ENCODE measurements at regions not wholly inside any gene's neighbourhood (a gene's known extent, or its start where the extent isn't known, plus 50 kb on each side); places are given as distances from the start of the nearest gene placed in this dataset.

DNA sequence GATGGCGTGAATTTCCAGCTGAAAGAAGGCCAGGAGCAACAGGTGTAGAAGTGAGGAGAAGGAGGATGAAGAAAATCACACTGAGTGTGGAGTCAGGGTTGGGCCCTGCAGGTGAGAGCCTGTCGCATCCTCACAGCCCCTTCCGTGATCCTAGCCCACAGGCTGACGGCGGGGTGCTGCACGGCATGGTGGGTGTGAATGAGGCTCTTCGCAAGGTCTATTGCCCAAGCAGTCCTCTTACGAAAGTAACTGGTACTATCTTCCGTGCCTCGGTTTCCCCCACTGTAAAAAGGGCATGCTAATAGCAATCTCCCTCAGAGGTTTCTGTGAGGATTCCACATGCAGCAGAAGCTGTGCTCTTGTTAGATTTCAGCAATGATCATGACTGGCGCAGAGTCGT, 129.9 kb upstream of the TNS3 start:
- no peaks in the 10 kb centered on the region for H3K36me3 ChIP-seq (ENCODE audit: low read depth)
- no peak overlapping the region for H3K4me3 ChIP-seq
- TF ChIP-seq, protein P1, sequence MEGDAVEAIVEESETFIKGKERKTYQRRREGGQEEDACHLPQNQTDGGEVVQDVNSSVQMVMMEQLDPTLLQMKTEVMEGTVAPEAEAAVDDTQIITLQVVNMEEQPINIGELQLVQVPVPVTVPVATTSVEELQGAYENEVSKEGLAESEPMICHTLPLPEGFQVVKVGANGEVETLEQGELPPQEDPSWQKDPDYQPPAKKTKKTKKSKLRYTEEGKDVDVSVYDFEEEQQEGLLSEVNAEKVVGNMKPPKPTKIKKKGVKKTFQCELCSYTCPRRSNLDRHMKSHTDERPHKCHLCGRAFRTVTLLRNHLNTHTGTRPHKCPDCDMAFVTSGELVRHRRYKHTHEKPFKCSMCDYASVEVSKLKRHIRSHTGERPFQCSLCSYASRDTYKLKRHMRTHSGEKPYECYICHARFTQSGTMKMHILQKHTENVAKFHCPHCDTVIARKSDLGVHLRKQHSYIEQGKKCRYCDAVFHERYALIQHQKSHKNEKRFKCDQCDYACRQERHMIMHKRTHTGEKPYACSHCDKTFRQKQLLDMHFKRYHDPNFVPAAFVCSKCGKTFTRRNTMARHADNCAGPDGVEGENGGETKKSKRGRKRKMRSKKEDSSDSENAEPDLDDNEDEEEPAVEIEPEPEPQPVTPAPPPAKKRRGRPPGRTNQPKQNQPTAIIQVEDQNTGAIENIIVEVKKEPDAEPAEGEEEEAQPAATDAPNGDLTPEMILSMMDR (IDR thresholded peaks at IDR 0.05): no peak
- DNase-seq: no peak
- no peaks in the 10 kb centered on the region for H3K4me1 ChIP-seq (ENCODE audit: low read depth)
- intact Hi-C loops (cut with DNase I, micrococcal nuclease): no loop called here
- ATAC-seq: no peak
- no peaks in the 10 kb centered on the region for H3K9me3 ChIP-seq

- H3K4me1 ChIP-seq (ENCODE audit: low read depth): no peaks in the 10 kb centered on the region
- TF ChIP-seq, protein P1 (IDR thresholded peaks at IDR 0.05): no peak
- intact Hi-C loops (cut with DNase I, micrococcal nuclease): no loop called here
- no peak overlapping the region for H3K4me3 ChIP-seq
- H3K36me3 ChIP-seq (ENCODE audit: low read depth): no peaks in the 10 kb centered on the region
- no peak for DNase-seq
- no peak for ATAC-seq
- H3K9me3 ChIP-seq: no peaks in the 10 kb centered on the region
These were observed 128.5 kb upstream of the TNS3 start for GRCh38 chr7:47710201-47710935.

- H3K4me1 ChIP-seq (ENCODE audit: low read depth): no peaks in the 10 kb centered on the region
- ATAC-seq (no peak), DNase-seq (no peak)
- H3K4me3 ChIP-seq: no peak overlapping the region
- intact Hi-C loops (cut with DNase I, micrococcal nuclease): no loop called here
- TF ChIP-seq, protein P1 (IDR thresholded peaks at IDR 0.05): no peak
- no peaks in the 10 kb centered on the region for H3K9me3 ChIP-seq
- no peaks in the 10 kb centered on the region for H3K36me3 ChIP-seq (ENCODE audit: low read depth)
These were observed 127.5 kb upstream of the TNS3 start for GRCh38 chr7:47709451-47709850.

DNA sequence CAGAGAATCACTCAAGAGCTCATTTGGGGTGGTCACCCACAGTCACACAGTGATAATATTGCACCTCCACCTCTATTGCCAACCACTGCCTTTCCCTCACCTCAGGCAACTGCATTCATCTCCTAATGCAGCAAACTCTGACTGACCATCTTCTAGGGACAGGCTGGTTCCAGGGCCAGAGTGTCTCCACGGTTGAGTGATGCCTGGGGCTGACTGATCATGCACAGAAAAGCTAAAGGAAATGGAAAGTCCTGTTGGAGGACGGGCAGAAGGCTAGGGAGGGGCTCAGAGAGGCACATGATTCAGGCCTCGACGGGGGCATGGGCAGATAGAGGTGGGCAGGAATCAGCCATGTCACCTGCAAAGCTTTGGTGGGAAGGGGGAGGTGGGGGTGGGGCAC, 127.1 kb upstream of the TNS3 start:
- intact Hi-C loops (cut with DNase I, micrococcal nuclease): no loop called here
- H3K9me3 ChIP-seq: no peaks in the 10 kb centered on the region
- DNase-seq (no peak), ATAC-seq (no peak)
- no peak overlapping the region for H3K4me3 ChIP-seq
- H3K36me3 ChIP-seq (ENCODE audit: low read depth): no peaks in the 10 kb centered on the region
- TF ChIP-seq, protein P1 (IDR thresholded peaks at IDR 0.05): no peak
- H3K4me1 ChIP-seq (ENCODE audit: low read depth): no peaks in the 10 kb centered on the region

GRCh38 chr7:47707583-47707982, 125.7 kb upstream of the TNS3 start:
- intact Hi-C loops (cut with DNase I, micrococcal nuclease): no loop called here
- no peaks in the 10 kb centered on the region for H3K36me3 ChIP-seq (ENCODE audit: low read depth)
- no peaks in the 10 kb centered on the region for H3K9me3 ChIP-seq
- no peak for DNase-seq
- TF ChIP-seq, protein P1 (IDR thresholded peaks at IDR 0.05): no peak
- H3K4me1 ChIP-seq (ENCODE audit: low read depth): no peaks in the 10 kb centered on the region
- ATAC-seq: no peak
- no peak overlapping the region for H3K4me3 ChIP-seq

- Histone ChIP-seq H3K9me3 (no peaks in the 10 kb centered on the region), H3K4me1 (ENCODE audit: low read depth) (no peaks in the 10 kb centered on the region), H3K36me3 (ENCODE audit: low read depth) (no peaks in the 10 kb centered on the region), H3K4me3 (no peak overlapping the region)
- TF ChIP-seq, protein P1 (IDR thresholded peaks at IDR 0.05): no peak
- ATAC-seq (no peak), DNase-seq (no peak)
- intact Hi-C loops (cut with DNase I, micrococcal nuclease): no loop called here
These were observed 123.0 kb upstream of the TNS3 start for GRCh38 chr7:47704936-47705335.
